OCI-LY1 (cell line): ENCODE measurements at regions not wholly inside any gene's neighbourhood (a gene's known extent, or its start where the extent isn't known, plus 50 kb on each side); places are given as distances from the start of the nearest gene placed in this dataset.

Experiments
- CTCF ChIP-seq: fragments of 200-600 bp; sonication (generic), shearing (Covaris generic); IDR thresholded peaks from 2 replicates; pipeline ENCODE4 v1.5.1; 2017; ENCODE audit warnings: mild to moderate bottlenecking, antibody characterized with exemption, low read length, moderate library complexity, mixed read lengths
- EZH2 ChIP-seq: fragments of 200-600 bp; sonication (generic), shearing (Covaris generic); IDR thresholded peaks from 2 replicates; pipeline ENCODE4 v1.8.0; 2017; ENCODE audit warnings: borderline replicate concordance, mixed run types, mild to moderate bottlenecking, antibody characterized with exemption, low read length, moderate library complexity, mixed read lengths

- TF ChIP-seq CTCF (no peak), EZH2 (no peak)
Observed at GRCh38 chr6:134457941-134458340, 140.0 kb upstream of the SGK1 start.
